ENCODE measurements at regions not wholly inside any gene's neighbourhood (a gene's known extent, or its start where the extent isn't known, plus 50 kb on each side); places are given as distances from the start of the nearest gene placed in this dataset.

DNA sequence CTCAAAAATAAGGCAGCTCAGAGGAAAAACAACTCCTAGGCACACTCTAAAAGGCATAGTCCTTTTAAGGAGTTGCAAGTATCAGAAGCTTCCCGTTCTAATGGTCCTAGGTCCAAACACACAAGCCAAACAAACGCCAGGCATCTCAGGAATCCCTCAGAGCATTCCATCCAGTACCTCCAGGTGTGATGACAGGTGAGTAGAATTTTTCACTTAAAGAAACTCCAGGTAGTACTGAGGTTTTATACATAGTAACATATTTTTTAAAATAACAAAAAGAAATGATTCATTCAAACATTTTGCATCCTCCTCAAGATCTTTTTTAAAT lies 1092.3 kb downstream of the TUSC7 start:
- FAIRE-seq (no peak), ATAC-seq (no peak), DNase-seq (ENCODE audit: extremely low read depth in 1 of 4, low spot score in 3 of 4) (no peak)
- Histone ChIP-seq H3K9ac (ENCODE audit: insufficient read depth in 1 of 2, low read depth in 2 of 2, low read length in 2 of 2) (no peak overlapping the region), H2AFZ (ENCODE audit: low read depth, low read length) (no peak overlapping the region), H4K20me1 (replicated peaks; ENCODE audit: control insufficient read depth, insufficient read depth, low read length) (no peaks in the 10 kb centered on the region), H3K27me3 (ENCODE audit: control insufficient read depth in 2 of 2, insufficient read depth in 2 of 2, low read length in 2 of 2) (no peaks in the 10 kb centered on the region), H3K9me1 (ENCODE audit: control insufficient read depth, insufficient read depth, low read length) (no peaks in the 10 kb centered on the region), H3K36me3 (ENCODE audit: control insufficient read depth, insufficient read depth, low read length) (no peaks in the 10 kb centered on the region), H3K4me1 (replicated peaks in 1 of 2; ENCODE audit: control insufficient read depth in 2 of 2, insufficient read depth in 2 of 2, low read length in 2 of 2) (no peaks in the 10 kb centered on the region), H3K27ac (ENCODE audit: extremely low read depth, low read depth, low read length) (no peak overlapping the region), H3K79me2 (ENCODE audit: control insufficient read depth, insufficient read depth, low read length) (no peaks in the 10 kb centered on the region), H3K9me3 (replicated peaks; ENCODE audit: control insufficient read depth, insufficient read depth, low read depth, low read length) (no peaks in the 10 kb centered on the region), H3K4me3 (no peak overlapping the region), H3K4me2 (ENCODE audit: insufficient read depth, low read length) (no peak overlapping the region)
- ChIA-PET CTCF (ENCODE audit: low intra/inter-chr PET ratio) (no interaction called here), POLR2A (no interaction called here)
- in situ Hi-C loops (cut with MboI): no loop called here
- no peak for TF ChIP-seq KLF13 (tag; IDR thresholded peaks at IDR 0.05; ENCODE audit: borderline replicate concordance, low read depth)
- no peak for TF ChIP-seq RNF2 (IDR thresholded peaks at IDR 0.05)
- no peak for TF ChIP-seq ZNF124 (CRISPR knock-in tag; IDR thresholded peaks at IDR 0.05)
- TF ChIP-seq ESRRB (CRISPR knock-in tag; IDR thresholded peaks at IDR 0.05; ENCODE audit: borderline replicate concordance): no peak
- TF ChIP-seq TAF15 (IDR thresholded peaks at IDR 0.05; ENCODE audit: low read depth, low read length): no peak
- no peak for TF ChIP-seq FOS (IDR thresholded peaks at IDR 0.05; ENCODE audit: extremely low read depth, insufficient read length)
- TF ChIP-seq RAD21 (CRISPR knock-in tag; conservative IDR thresholded peaks at IDR 0.05 in 1 of 2, IDR thresholded peaks at IDR 0.05 in 1 of 2): no peak
- TF ChIP-seq CAMTA2 (CRISPR knock-in tag; conservative IDR thresholded peaks at IDR 0.05): no peak
- TF ChIP-seq STAT5A (IDR thresholded peaks at IDR 0.05; ENCODE audit: borderline replicate concordance, low read length): no peak
- TF ChIP-seq, protein P1, sequence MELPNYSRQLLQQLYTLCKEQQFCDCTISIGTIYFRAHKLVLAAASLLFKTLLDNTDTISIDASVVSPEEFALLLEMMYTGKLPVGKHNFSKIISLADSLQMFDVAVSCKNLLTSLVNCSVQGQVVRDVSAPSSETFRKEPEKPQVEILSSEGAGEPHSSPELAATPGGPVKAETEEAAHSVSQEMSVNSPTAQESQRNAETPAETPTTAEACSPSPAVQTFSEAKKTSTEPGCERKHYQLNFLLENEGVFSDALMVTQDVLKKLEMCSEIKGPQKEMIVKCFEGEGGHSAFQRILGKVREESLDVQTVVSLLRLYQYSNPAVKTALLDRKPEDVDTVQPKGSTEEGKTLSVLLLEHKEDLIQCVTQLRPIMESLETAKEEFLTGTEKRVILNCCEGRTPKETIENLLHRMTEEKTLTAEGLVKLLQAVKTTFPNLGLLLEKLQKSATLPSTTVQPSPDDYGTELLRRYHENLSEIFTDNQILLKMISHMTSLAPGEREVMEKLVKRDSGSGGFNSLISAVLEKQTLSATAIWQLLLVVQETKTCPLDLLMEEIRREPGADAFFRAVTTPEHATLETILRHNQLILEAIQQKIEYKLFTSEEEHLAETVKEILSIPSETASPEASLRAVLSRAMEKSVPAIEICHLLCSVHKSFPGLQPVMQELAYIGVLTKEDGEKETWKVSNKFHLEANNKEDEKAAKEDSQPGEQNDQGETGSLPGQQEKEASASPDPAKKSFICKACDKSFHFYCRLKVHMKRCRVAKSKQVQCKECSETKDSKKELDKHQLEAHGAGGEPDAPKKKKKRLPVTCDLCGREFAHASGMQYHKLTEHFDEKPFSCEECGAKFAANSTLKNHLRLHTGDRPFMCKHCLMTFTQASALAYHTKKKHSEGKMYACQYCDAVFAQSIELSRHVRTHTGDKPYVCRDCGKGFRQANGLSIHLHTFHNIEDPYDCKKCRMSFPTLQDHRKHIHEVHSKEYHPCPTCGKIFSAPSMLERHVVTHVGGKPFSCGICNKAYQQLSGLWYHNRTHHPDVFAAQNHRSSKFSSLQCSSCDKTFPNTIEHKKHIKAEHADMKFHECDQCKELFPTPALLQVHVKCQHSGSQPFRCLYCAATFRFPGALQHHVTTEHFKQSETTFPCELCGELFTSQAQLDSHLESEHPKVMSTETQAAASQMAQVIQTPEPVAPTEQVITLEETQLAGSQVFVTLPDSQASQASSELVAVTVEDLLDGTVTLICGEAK (IDR thresholded peaks at IDR 0.05): no peak
- TF ChIP-seq, protein P1 (CRISPR knock-in tag; IDR thresholded peaks at IDR 0.05): no peak
- no peak for TF ChIP-seq SMARCC2 (IDR thresholded peaks at IDR 0.05; ENCODE audit: low read depth)
- TF ChIP-seq LARP7 (IDR thresholded peaks at IDR 0.05): no peak
- no peak for TF ChIP-seq PCBP2 (IDR thresholded peaks at IDR 0.05; ENCODE audit: low read depth, low read length, poor library complexity, severe bottlenecking)
- no peak for TF ChIP-seq ARNT (IDR thresholded peaks at IDR 0.05)
- TF ChIP-seq SMARCA4 (IDR thresholded peaks at IDR 0.05): no peak
- no peak for TF ChIP-seq ZNF134 (CRISPR knock-in tag; conservative IDR thresholded peaks at IDR 0.05)
- TF ChIP-seq ETV6 (IDR thresholded peaks at IDR 0.05; ENCODE audit: borderline replicate concordance in 1 of 2, low read depth in 2 of 2, low read length in 1 of 2): no peak
- TF ChIP-seq ETV6 (CRISPR knock-in tag; IDR thresholded peaks at IDR 0.05; ENCODE audit: borderline replicate concordance): no peak
- WGBS (ENCODE audit: insufficient coverage, low coverage, missing lambda C conversion rate): 0% methylated on average over 2 of the region's 2 CpGs
- intact Hi-C loops (cut with micrococcal nuclease): no loop called here
- BruUV-seq (replicated peaks): no TSS peak

Measured in K562 (cell line).